HEK293 (cell line): ENCODE measurements at regions not wholly inside any gene's neighbourhood (a gene's known extent, or its start where the extent isn't known, plus 50 kb on each side); places are given as distances from the start of the nearest gene placed in this dataset.
A peak's percentile ranks its signal among the peaks of the same experiment; 100 is the strongest.

ENCODE experiments used
- CTCF ChIA-PET: fragments of 350-600 bp; formaldehyde crosslinking; extraction: SDS; loops from one replicate; lab custom pipeline; 2021; ENCODE audit warnings: antibody characterized with exemption; lab: Yijun Ruan, JAX
- POLR2A ChIA-PET: fragments of 300-600 bp; formaldehyde crosslinking; extraction: SDS; loops from one replicate; lab custom pipeline; 2020; ENCODE audit warnings: antibody characterized with exemption, inconsistent platforms; lab: Yijun Ruan, JAX
- H3K27ac ChIP-seq: fragments of 200-500 bp; sonication (Bioruptor generic); 2 replicates; pipeline ENCODE4 v1.5.1; 2014; ENCODE audit warnings: low read depth, low read length, control low read depth, inconsistent platforms; ENCODE audit errors: extremely low read depth
- H3K36me3 ChIP-seq, 2 experiments: fragments of 200-500 bp in 1 of 2; sonication (Bioruptor generic) in 1 of 2; 1 replicate in 1 of 2; 2 replicates in 1 of 2; pipeline ENCODE4 v1.5.1; 2014 to 2017; ENCODE audit warnings: inconsistent platforms in 2 of 2, low read length in 2 of 2; ENCODE audit not compliant: control insufficient read depth in 2 of 2, insufficient read depth in 1 of 2
- H3K4me1 ChIP-seq: fragments of 200-500 bp; sonication (Bioruptor generic); 2 replicates; pipeline ENCODE4 v1.5.1; 2014; ENCODE audit warnings: mild to moderate bottlenecking, low read length, inconsistent platforms; ENCODE audit not compliant: control insufficient read depth, insufficient read depth
- H3K4me3 ChIP-seq: 2 replicates; pipeline ENCODE4 v1.5.1; 2011; ENCODE audit warnings: low read depth, mild to moderate bottlenecking, control low read depth, low read length, moderate library complexity
- H3K9me3 ChIP-seq: fragments of 200-500 bp; sonication (Bioruptor generic); 2 replicates; pipeline ENCODE4 v1.5.1; 2014; ENCODE audit warnings: low read depth, low read length, inconsistent platforms; ENCODE audit not compliant: control insufficient read depth, insufficient read depth
- KLF1 ChIP-seq: fragments of 450-650 bp; formaldehyde crosslinking; IDR thresholded peaks from 2 replicates; pipeline ENCODE4 v1.5.1; 2016; ENCODE audit warnings: missing biosample characterization, missing genetic modification characterization
- KLF9 ChIP-seq: fragments of 450-650 bp; formaldehyde crosslinking; IDR thresholded peaks from 2 replicates; pipeline ENCODE4 v1.5.1; 2016; ENCODE audit warnings: missing biosample characterization, missing genetic modification characterization, low read depth
- ZBTB21 ChIP-seq: fragments of 450-650 bp; formaldehyde crosslinking; IDR thresholded peaks from 2 replicates; pipeline ENCODE4 v1.5.1; 2017; ENCODE audit warnings: missing biosample characterization, missing genetic modification characterization
- ZBTB48 ChIP-seq: fragments of 450-650 bp; formaldehyde crosslinking; IDR thresholded peaks from 2 replicates; pipeline ENCODE4 v1.5.1; 2016; ENCODE audit warnings: missing biosample characterization, missing genetic modification characterization
- ZFHX2 ChIP-seq: fragments of 450-650 bp; formaldehyde crosslinking; conservative IDR thresholded peaks from 2 replicates; pipeline ENCODE4 v1.5.1; 2016; ENCODE audit warnings: missing biosample characterization, missing genetic modification characterization
- ZFP3 ChIP-seq: fragments of 450-650 bp; formaldehyde crosslinking; IDR thresholded peaks from 2 replicates; pipeline ENCODE4 v1.5.1; 2016; ENCODE audit warnings: low read depth, missing biosample characterization, missing genetic modification characterization
- ZFP37 ChIP-seq: fragments of 450-650 bp; formaldehyde crosslinking; IDR thresholded peaks from 2 replicates; pipeline ENCODE4 v1.5.1; 2016; ENCODE audit warnings: missing biosample characterization, missing genetic modification characterization
- ZNF138 ChIP-seq: fragments of 450-650 bp; formaldehyde crosslinking; IDR thresholded peaks from 2 replicates; pipeline ENCODE4 v1.5.1; 2016; ENCODE audit warnings: missing biosample characterization, missing genetic modification characterization, borderline replicate concordance
- ZNF354C ChIP-seq: fragments of 450-650 bp; formaldehyde crosslinking; IDR thresholded peaks from 2 replicates; pipeline ENCODE4 v1.5.1; 2016; ENCODE audit warnings: missing biosample characterization, missing genetic modification characterization, low read depth, borderline replicate concordance
- ZNF37A ChIP-seq: fragments of 450-650 bp; IDR thresholded peaks from 2 replicates; pipeline ENCODE4 v1.5.1; 2018; ENCODE audit warnings: missing biosample characterization, missing genetic modification characterization
- ZNF544 ChIP-seq: fragments of 450-650 bp; formaldehyde crosslinking; IDR thresholded peaks from 2 replicates; pipeline ENCODE4 v1.5.0; 2017; ENCODE audit warnings: missing biosample characterization, missing genetic modification characterization
- ZNF555 ChIP-seq: fragments of 450-650 bp; formaldehyde crosslinking; conservative IDR thresholded peaks from 2 replicates; pipeline ENCODE4 v1.5.1; 2017; ENCODE audit warnings: missing biosample characterization, mild to moderate bottlenecking, missing genetic modification characterization, inconsistent platforms
- ZNF560 ChIP-seq: fragments of 450-650 bp; formaldehyde crosslinking; IDR thresholded peaks from 2 replicates; pipeline ENCODE4 v1.5.1; 2017; ENCODE audit warnings: missing biosample characterization, missing genetic modification characterization, borderline replicate concordance
- ZNF785 ChIP-seq: fragments of 450-650 bp; formaldehyde crosslinking; IDR thresholded peaks from 2 replicates; pipeline ENCODE4 v1.5.1; 2016; ENCODE audit warnings: missing biosample characterization, missing genetic modification characterization
- TF ChIP-seq, protein P1 (sequence below): fragments of 450-650 bp; formaldehyde crosslinking; IDR thresholded peaks from 2 replicates; pipeline ENCODE4 v1.5.1; 2016; ENCODE audit warnings: missing biosample characterization, missing genetic modification characterization, low read depth
- TF ChIP-seq, protein P2 (sequence below): fragments of 450-650 bp; formaldehyde crosslinking; IDR thresholded peaks from 2 replicates; pipeline ENCODE4 v1.5.1; 2016; ENCODE audit warnings: missing biosample characterization, missing genetic modification characterization
- TF ChIP-seq, protein P3 (sequence below): IDR thresholded peaks from 2 replicates; pipeline ENCODE4 v1.6.1; 2011; ENCODE audit warnings: mild to moderate bottlenecking, low read depth, low read length, borderline replicate concordance
- TF ChIP-seq, protein P4 (sequence below): fragments of 450-650 bp; formaldehyde crosslinking; IDR thresholded peaks from 2 replicates; pipeline ENCODE4 v1.5.1; 2016; ENCODE audit warnings: missing biosample characterization, missing genetic modification characterization
- TF ChIP-seq, protein P5 (sequence below): fragments of 450-650 bp; IDR thresholded peaks from 2 replicates; pipeline ENCODE4 v1.5.1; 2018; ENCODE audit warnings: missing biosample characterization, missing genetic modification characterization
- TF ChIP-seq, protein P6 (sequence below): fragments of 450-650 bp; formaldehyde crosslinking; IDR thresholded peaks from 2 replicates; pipeline ENCODE4 v1.5.1; 2016; ENCODE audit warnings: missing biosample characterization, missing genetic modification characterization

DNA sequence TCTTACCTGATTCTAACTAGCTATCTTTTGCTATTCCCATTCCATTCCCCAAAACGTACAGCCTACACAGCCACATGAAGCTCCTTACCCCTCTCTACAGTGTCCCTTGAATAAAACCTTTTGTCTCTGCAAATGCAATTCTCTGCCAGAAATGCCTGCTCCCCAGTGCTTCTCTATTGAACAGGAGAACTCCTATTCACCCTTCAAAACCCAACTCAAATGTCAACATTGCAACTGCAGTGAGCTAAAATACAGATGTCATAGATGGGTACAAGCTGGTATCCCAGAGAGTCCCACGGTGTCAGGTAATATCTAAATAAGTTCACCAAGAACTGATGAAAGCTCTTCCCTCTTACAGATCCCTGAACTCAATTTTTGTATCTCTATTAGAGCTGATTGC lies 421.7 kb downstream of the INSC start:
- H3K4me1 ChIP-seq: no peaks in the 10 kb centered on the region
- peak; percentile 80 for TF ChIP-seq ZFP3
- TF ChIP-seq, protein P1, sequence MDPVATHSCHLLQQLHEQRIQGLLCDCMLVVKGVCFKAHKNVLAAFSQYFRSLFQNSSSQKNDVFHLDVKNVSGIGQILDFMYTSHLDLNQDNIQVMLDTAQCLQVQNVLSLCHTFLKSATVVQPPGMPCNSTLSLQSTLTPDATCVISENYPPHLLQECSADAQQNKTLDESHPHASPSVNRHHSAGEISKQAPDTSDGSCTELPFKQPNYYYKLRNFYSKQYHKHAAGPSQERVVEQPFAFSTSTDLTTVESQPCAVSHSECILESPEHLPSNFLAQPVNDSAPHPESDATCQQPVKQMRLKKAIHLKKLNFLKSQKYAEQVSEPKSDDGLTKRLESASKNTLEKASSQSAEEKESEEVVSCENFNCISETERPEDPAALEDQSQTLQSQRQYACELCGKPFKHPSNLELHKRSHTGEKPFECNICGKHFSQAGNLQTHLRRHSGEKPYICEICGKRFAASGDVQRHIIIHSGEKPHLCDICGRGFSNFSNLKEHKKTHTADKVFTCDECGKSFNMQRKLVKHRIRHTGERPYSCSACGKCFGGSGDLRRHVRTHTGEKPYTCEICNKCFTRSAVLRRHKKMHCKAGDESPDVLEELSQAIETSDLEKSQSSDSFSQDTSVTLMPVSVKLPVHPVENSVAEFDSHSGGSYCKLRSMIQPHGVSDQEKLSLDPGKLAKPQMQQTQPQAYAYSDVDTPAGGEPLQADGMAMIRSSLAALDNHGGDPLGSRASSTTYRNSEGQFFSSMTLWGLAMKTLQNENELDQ (tag by site-specific recombination): no peak
- TF ChIP-seq, all 188 proteins: peak for 1
- CTCF ChIA-PET: interaction anchor here (0.7 kb wide), 1 partner anchor 369 kb away, joined by 3 read pairs; no protein-coding TSS in a partner anchor

DNA sequence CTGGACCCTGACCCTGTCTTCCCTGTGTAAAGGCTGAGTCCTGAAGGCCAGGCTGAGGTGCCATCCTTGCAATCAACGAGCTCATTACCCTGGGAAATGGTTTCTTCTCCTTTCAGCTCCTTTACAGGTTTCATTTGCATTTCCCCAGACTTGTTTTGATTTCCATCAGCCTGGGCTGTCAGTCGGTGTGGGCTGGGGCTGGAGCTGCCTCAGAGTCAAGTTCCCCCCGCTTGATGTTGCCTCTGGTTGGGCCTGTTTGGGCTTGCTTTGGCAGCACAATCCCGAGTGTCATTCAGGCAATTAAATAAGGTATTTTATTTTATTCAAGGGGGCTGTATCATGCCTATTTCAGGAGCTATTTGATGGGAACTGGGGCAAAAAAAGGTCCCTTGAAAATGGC lies 424.9 kb downstream of the INSC start:
- TF ChIP-seq ZNF785 (tag by site-specific recombination) (no peak), ZNF555 (tag by site-specific recombination) (no peak), KLF1 (tag by site-specific recombination) (no peak), ZNF37A (tag by site-specific recombination) (no peak)
- ChIA-PET POLR2A (no interaction called here), CTCF (interaction anchor here (0.6 kb wide), 1 partner anchor 1382 kb away, joined by 5 read pairs; no protein-coding TSS in a partner anchor)
- Histone ChIP-seq H3K27ac (no peak overlapping the region), H3K9me3 (no peaks in the 10 kb centered on the region), H3K4me1 (no peaks in the 10 kb centered on the region), H3K4me3 (no peak overlapping the region), H3K36me3 (no peaks in the 10 kb centered on the region)

More for the DNA sequence above, 421.7 kb downstream of the INSC start:
- H3K27ac ChIP-seq: no peak overlapping the region
- no peaks in the 10 kb centered on the region for H3K36me3 ChIP-seq
- H3K4me3 ChIP-seq: no peak overlapping the region
- POLR2A ChIA-PET: no interaction called here
- H3K9me3 ChIP-seq: no peaks in the 10 kb centered on the region

DNA sequence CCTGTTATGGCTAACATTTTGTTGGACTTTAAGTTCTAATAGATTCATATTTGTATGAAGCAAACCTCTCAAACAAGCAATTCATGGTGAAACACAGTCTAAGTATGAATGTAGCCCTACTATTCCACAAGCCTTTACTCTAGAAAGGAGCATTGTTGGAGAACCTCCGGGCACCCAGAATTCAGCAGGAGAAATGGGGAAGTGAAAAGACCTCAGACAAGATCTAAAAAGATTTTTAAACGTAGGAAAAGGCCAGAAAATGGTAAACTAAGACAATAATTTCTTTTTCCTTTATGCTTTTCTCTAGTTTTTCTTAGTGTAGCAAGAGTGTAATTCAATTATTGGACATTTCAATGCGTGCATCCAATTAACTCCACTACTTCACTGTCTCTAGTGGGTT lies 426.4 kb downstream of the INSC start:
- ChIA-PET CTCF (no interaction called here), POLR2A (no interaction called here)
- TF ChIP-seq, protein P2, sequence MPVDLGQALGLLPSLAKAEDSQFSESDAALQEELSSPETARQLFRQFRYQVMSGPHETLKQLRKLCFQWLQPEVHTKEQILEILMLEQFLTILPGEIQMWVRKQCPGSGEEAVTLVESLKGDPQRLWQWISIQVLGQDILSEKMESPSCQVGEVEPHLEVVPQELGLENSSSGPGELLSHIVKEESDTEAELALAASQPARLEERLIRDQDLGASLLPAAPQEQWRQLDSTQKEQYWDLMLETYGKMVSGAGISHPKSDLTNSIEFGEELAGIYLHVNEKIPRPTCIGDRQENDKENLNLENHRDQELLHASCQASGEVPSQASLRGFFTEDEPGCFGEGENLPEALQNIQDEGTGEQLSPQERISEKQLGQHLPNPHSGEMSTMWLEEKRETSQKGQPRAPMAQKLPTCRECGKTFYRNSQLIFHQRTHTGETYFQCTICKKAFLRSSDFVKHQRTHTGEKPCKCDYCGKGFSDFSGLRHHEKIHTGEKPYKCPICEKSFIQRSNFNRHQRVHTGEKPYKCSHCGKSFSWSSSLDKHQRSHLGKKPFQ (tag by site-specific recombination): no peak
- TF ChIP-seq KLF9 (tag by site-specific recombination): no peak
- TF ChIP-seq ZBTB21 (tag by site-specific recombination): no peak
- TF ChIP-seq, protein P3, sequence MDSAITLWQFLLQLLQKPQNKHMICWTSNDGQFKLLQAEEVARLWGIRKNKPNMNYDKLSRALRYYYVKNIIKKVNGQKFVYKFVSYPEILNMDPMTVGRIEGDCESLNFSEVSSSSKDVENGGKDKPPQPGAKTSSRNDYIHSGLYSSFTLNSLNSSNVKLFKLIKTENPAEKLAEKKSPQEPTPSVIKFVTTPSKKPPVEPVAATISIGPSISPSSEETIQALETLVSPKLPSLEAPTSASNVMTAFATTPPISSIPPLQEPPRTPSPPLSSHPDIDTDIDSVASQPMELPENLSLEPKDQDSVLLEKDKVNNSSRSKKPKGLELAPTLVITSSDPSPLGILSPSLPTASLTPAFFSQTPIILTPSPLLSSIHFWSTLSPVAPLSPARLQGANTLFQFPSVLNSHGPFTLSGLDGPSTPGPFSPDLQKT: no peak
- TF ChIP-seq, protein P4, sequence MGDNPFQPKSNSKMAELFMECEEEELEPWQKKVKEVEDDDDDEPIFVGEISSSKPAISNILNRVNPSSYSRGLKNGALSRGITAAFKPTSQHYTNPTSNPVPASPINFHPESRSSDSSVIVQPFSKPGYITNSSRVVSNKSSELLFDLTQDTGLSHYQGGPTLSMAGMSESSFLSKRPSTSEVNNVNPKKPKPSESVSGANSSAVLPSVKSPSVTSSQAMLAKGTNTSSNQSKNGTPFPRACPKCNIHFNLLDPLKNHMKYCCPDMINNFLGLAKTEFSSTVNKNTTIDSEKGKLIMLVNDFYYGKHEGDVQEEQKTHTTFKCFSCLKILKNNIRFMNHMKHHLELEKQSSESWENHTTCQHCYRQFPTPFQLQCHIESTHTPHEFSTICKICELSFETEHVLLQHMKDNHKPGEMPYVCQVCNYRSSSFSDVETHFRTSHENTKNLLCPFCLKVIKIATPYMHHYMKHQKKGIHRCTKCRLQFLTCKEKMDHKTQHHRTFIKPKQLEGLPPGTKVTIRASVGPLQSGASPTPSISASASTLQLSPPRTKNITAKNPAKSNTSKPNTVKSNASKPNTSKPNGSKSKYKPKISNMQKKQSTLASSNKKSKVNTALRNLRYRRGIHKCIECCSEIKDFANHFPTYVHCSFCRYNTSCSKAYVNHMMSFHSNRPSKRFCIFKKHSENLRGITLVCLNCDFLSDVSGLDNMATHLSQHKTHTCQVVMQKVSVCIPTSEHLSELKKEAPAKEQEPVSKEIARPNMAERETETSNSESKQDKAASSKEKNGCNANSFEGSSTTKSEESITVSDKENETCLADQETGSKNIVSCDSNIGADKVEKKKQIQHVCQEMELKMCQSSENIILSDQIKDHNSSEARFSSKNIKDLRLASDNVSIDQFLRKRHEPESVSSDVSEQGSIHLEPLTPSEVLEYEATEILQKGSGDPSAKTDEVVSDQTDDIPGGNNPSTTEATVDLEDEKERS (tag by site-specific recombination): no peak
- TF ChIP-seq, protein P5, sequence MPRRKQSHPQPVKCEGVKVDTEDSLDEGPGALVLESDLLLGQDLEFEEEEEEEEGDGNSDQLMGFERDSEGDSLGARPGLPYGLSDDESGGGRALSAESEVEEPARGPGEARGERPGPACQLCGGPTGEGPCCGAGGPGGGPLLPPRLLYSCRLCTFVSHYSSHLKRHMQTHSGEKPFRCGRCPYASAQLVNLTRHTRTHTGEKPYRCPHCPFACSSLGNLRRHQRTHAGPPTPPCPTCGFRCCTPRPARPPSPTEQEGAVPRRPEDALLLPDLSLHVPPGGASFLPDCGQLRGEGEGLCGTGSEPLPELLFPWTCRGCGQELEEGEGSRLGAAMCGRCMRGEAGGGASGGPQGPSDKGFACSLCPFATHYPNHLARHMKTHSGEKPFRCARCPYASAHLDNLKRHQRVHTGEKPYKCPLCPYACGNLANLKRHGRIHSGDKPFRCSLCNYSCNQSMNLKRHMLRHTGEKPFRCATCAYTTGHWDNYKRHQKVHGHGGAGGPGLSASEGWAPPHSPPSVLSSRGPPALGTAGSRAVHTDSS (tag by site-specific recombination): no peak
- no peak for TF ChIP-seq ZNF354C (tag by site-specific recombination)
- TF ChIP-seq ZFP37 (tag by site-specific recombination): no peak
- TF ChIP-seq ZNF560: no peak
- TF ChIP-seq, protein P6, sequence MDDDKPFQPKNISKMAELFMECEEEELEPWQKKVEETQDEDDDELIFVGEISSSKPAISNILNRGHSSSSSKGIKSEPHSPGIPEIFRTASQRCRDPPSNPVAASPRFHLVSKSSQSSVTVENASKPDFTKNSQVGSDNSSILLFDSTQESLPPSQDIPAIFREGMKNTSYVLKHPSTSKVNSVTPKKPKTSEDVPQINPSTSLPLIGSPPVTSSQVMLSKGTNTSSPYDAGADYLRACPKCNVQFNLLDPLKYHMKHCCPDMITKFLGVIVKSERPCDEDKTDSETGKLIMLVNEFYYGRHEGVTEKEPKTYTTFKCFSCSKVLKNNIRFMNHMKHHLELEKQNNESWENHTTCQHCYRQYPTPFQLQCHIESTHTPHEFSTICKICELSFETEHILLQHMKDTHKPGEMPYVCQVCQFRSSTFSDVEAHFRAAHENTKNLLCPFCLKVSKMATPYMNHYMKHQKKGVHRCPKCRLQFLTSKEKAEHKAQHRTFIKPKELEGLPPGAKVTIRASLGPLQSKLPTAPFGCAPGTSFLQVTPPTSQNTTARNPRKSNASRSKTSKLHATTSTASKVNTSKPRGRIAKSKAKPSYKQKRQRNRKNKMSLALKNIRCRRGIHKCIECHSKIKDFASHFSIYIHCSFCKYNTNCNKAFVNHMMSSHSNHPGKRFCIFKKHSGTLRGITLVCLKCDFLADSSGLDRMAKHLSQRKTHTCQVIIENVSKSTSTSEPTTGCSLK (tag by site-specific recombination): no peak
- TF ChIP-seq ZNF138: no peak
- no peak for TF ChIP-seq ZNF544
- TF ChIP-seq ZFHX2 (tag by site-specific recombination): no peak
- TF ChIP-seq ZBTB48 (tag by site-specific recombination): no peak

More for the DNA sequence above, 426.4 kb downstream of the INSC start:
- Histone ChIP-seq H3K4me1 (no peaks in the 10 kb centered on the region), H3K9me3 (no peaks in the 10 kb centered on the region), H3K4me3 (no peak overlapping the region), H3K27ac (no peak overlapping the region), H3K36me3 (no peaks in the 10 kb centered on the region)
